ENCODE measurements at regions not wholly inside any gene's neighbourhood (a gene's known extent, or its start where the extent isn't known, plus 50 kb on each side); places are given as distances from the start of the nearest gene placed in this dataset.

GRCh38 chr7:46569133-46569465, 648.0 kb upstream of the IGFBP3 start:
- Histone ChIP-seq H3K27me3 (ENCODE audit: insufficient read depth, low read length) (no peaks in the 10 kb centered on the region), H2AFZ (ENCODE audit: low read length) (no peak overlapping the region), H3K9me3 (ENCODE audit: low read depth, low read length) (no peaks in the 10 kb centered on the region), H3K27ac (ENCODE audit: low read depth, low read length) (no peak overlapping the region), H3K79me2 (ENCODE audit: insufficient read depth, low read length) (no peaks in the 10 kb centered on the region), H3K36me3 (ENCODE audit: insufficient read depth, low read length) (no peaks in the 10 kb centered on the region), H3K4me3 (ENCODE audit: insufficient read depth, low read length) (no peak overlapping the region), H3K4me1 (ENCODE audit: insufficient read depth, low read length) (peaks cover 11% of the 10 kb centered on the region), H3K4me2 (ENCODE audit: insufficient read depth, low read length) (no peak overlapping the region), H4K20me1 (ENCODE audit: insufficient read depth, low read length) (no peaks in the 10 kb centered on the region)
- no peak for TF ChIP-seq CTCF (IDR thresholded peaks at IDR 0.05; ENCODE audit: extremely low read depth, low read depth, low read length)
- DNase-seq (ENCODE audit: insufficient read length, low spot score, missing footprints), result peak; percentile 51

DNA sequence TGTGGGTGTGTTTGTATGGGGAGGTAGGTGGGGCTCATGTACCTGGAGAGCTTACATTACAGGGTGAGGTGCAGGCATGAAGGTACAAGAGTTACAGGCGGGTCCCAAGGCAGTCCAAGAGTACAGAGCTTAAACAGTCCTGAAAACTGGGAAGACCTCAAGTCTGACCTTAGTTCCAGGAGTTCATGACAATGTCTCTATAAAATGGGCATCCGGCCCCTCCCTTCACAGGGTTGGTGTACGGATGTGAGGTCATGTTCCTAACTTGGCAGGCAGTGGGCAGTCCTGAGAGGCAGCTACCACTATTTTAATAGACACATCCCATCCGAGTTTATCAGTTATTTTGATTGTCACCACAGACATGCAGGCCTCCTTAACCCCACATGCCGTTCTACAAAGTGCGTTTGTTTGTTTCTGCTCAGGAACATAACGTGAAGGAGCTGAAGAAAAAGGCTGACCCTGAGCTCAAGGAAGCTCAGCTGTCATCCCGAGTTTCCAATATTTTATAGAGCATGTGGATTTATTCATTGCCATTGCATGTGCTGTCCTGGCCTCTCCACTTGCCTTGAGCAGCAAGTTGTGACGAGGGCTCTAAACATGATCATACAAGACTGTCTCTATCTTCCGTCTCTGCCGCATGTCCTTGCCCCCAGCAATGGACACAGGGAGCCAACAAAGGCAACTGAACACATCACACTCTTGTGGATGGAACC, 647.5 kb upstream of the IGFBP3 start:
- Histone ChIP-seq H4K20me1 (ENCODE audit: insufficient read depth, low read length) (no peaks in the 10 kb centered on the region), H3K27me3 (ENCODE audit: insufficient read depth, low read length) (no peaks in the 10 kb centered on the region), H3K9me3 (ENCODE audit: low read depth, low read length) (no peaks in the 10 kb centered on the region), H3K27ac (ENCODE audit: low read depth, low read length) (no peak overlapping the region), H3K36me3 (ENCODE audit: insufficient read depth, low read length) (no peaks in the 10 kb centered on the region), H3K4me2 (ENCODE audit: insufficient read depth, low read length) (no peak overlapping the region), H3K4me3 (ENCODE audit: insufficient read depth, low read length) (no peak overlapping the region), H2AFZ (ENCODE audit: low read length) (no peak overlapping the region), H3K79me2 (ENCODE audit: insufficient read depth, low read length) (no peaks in the 10 kb centered on the region), H3K4me1 (ENCODE audit: insufficient read depth, low read length) (peaks cover 11% of the 10 kb centered on the region)
- TF ChIP-seq CTCF (IDR thresholded peaks at IDR 0.05; ENCODE audit: extremely low read depth, low read depth, low read length), result no peak
- no peak for DNase-seq (ENCODE audit: insufficient read length, low spot score, missing footprints)

- no peak for DNase-seq (ENCODE audit: insufficient read length, low spot score, missing footprints)
- H2AFZ ChIP-seq (ENCODE audit: low read length), result no peak overlapping the region
- no peaks in the 10 kb centered on the region for H3K27me3 ChIP-seq (ENCODE audit: insufficient read depth, low read length)
- H3K9me3 ChIP-seq (ENCODE audit: low read depth, low read length), result no peaks in the 10 kb centered on the region
- no peak for TF ChIP-seq CTCF (IDR thresholded peaks at IDR 0.05; ENCODE audit: extremely low read depth, low read depth, low read length)
- no peaks in the 10 kb centered on the region for H4K20me1 ChIP-seq (ENCODE audit: insufficient read depth, low read length)
- H3K36me3 ChIP-seq (ENCODE audit: insufficient read depth, low read length), result no peaks in the 10 kb centered on the region
- peaks cover 11% of the 10 kb centered on the region for H3K4me1 ChIP-seq (ENCODE audit: insufficient read depth, low read length)
- no peak overlapping the region for H3K27ac ChIP-seq (ENCODE audit: low read depth, low read length)
- H3K4me2 ChIP-seq (ENCODE audit: insufficient read depth, low read length), result no peak overlapping the region
- no peaks in the 10 kb centered on the region for H3K79me2 ChIP-seq (ENCODE audit: insufficient read depth, low read length)
- no peak overlapping the region for H3K4me3 ChIP-seq (ENCODE audit: insufficient read depth, low read length)
These were observed 646.8 kb upstream of the IGFBP3 start for GRCh38 chr7:46567858-46568257.

DNA sequence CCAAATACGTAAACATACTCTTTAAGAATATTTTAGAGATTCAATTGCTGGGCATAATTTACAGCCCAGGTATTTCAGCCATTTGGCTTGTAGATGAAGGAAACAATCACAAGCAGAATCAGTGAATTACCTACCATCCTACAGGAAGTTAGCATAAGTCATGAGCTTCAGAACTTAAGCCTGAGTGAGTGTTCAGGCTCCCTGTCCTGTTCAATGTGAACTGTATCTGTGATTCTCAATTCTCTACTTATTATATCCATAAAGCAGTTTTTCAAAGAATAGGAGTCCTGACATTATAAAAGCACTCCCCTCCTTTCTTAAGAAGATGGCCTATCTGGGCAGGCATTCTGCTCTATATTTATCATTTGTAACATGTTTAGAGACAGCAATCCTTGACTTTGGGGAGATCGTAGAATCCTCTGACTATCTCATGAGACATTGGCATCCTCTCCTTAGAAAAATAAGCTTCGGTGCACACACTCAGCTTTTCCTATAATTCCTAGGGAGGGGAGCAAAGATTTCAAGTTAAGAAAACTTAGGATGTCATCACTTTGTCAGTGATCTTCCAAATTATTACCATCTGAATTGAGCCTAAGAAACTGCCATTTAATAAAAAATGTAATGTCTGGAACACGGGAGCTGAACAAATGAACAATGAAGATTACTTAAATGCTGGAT, 645.2 kb upstream of the IGFBP3 start:
- H3K79me2 ChIP-seq (ENCODE audit: insufficient read depth, low read length), result no peaks in the 10 kb centered on the region
- H3K36me3 ChIP-seq (ENCODE audit: insufficient read depth, low read length), result no peaks in the 10 kb centered on the region
- no peak overlapping the region for H3K4me2 ChIP-seq (ENCODE audit: insufficient read depth, low read length)
- peaks cover 11% of the 10 kb centered on the region for H3K4me1 ChIP-seq (ENCODE audit: insufficient read depth, low read length)
- H3K9me3 ChIP-seq (ENCODE audit: low read depth, low read length), result no peaks in the 10 kb centered on the region
- H3K27ac ChIP-seq (ENCODE audit: low read depth, low read length), result peak overlapping the region; percentile 69
- H3K4me3 ChIP-seq (ENCODE audit: insufficient read depth, low read length), result no peak overlapping the region
- no peak for DNase-seq (ENCODE audit: insufficient read length, low spot score, missing footprints)
- TF ChIP-seq CTCF (IDR thresholded peaks at IDR 0.05; ENCODE audit: extremely low read depth, low read depth, low read length), result no peak
- no peaks in the 10 kb centered on the region for H3K27me3 ChIP-seq (ENCODE audit: insufficient read depth, low read length)
- H2AFZ ChIP-seq (ENCODE audit: low read length), result peak overlapping the region; percentile 58
- no peaks in the 10 kb centered on the region for H4K20me1 ChIP-seq (ENCODE audit: insufficient read depth, low read length)

All from osteoblast (primary cell).